Prostate gland (tissue), 2 donors: ENCODE measurements at regions not wholly inside any gene's neighbourhood (a gene's known extent, or its start where the extent isn't known, plus 50 kb on each side); places are given as distances from the start of the nearest gene placed in this dataset.

Source experiments
- DNase-seq: peaks from one replicate; pipeline ENCODE4 v3.0.0-alpha.2; 2019; ENCODE audit warnings: low spot score
- H3K27ac ChIP-seq, 2 donors: fragments of 200-600 bp; sonication (generic); 2 replicates each; pipeline ENCODE4 v1.5.1; 2017 to 2019
- H3K27me3 ChIP-seq: fragments of 200-600 bp; sonication (generic); replicated peaks from 2 replicates; pipeline ENCODE4 v1.5.1; 2019; ENCODE audit not compliant: insufficient read depth
- H3K36me3 ChIP-seq, 2 donors: fragments of 200-600 bp; sonication (generic); 1 replicate in 1 of 2; 2 replicates in 1 of 2; pipeline versions ENCODE4 v1.5.1 to v1.8.1; 2017 to 2019
- H3K4me1 ChIP-seq: fragments of 200-600 bp; sonication (generic); replicated peaks from 2 replicates; pipeline ENCODE4 v1.5.1; 2019
- H3K4me3 ChIP-seq, 2 donors: fragments of 200-600 bp; sonication (generic); 2 replicates each; pipeline ENCODE4 v1.5.1; 2017 to 2019
- H3K9me3 ChIP-seq: fragments of 200-600 bp; sonication (generic); 2 replicates; pipeline ENCODE4 v1.5.1; 2017
- CTCF ChIP-seq, 4 experiments: fragments of 200-600 bp in 2 of 4; fragments of 450-650 bp in 2 of 4; sonication (generic) in 2 of 4; IDR thresholded peaks; 1 replicate in 3 of 4; 2 replicates in 1 of 4; pipeline ENCODE4 v1.5.1; 2016 to 2019; ENCODE audit warnings: antibody characterized with exemption in 4 of 4, mild to moderate bottlenecking in 2 of 4, moderate library complexity in 2 of 4
- POLR2A ChIP-seq: fragments of 450-650 bp; IDR thresholded peaks from one replicate; pipeline ENCODE4 v1.6.1; 2016; ENCODE audit warnings: antibody characterized with exemption, mild to moderate bottlenecking
- POLR2AphosphoS5 ChIP-seq: sonication (generic); formaldehyde crosslinking; IDR thresholded peaks from one replicate; pipeline ENCODE4 v1.6.1; 2017; ENCODE audit warnings: antibody characterized with exemption
- WGBS: methylation state at CpG from one replicate; pipeline ENCODE4 v1.1.5; 2018; 5-methylcytosine and 5-hydroxymethylcytosine counted together
- intact Hi-C: fragments of 100-400 bp; cut with DNase I; formaldehyde crosslinking; loops from one replicate; pipeline ENCODE4 v1.14.2; 2022

DNA sequence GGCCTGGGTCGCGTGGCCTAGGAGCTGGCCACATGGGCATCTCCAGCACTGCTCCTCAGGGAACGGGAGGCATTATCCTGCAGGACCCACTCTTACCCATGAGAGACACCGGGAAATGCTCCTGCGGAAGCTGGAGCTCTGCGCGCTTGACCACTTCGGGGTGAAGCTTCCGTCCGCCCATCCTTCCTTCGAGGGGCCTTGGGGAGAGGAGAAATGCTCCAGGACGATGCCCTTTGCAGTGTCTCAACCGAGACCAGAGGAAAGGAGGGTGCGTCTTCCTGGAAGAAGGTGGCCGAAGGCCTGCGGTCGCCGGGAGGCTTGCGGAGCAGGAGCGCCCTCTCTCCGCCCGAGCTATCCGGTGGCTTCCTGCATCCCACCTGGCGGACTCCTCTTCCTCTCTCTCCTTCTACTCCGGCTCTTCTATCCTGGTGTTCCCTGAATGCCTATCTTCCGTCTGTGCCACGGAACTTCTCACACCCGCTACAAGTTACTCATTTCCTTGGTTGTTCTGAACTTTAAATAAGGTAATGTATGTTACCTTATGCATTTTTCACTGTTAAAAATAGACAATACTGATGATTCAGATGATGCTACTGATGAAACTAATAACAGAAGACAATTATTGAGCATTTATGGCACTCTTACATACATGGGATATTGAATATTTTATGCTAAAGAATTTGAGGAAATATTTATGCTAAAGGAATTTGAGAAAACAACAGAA lies 91.4 kb downstream of the PRKAB2 start:
- intact Hi-C loops = no loop called here
- Histone ChIP-seq H3K27ac (no peak overlapping the region), H3K4me3 (no peak overlapping the region), H3K27me3 (peaks cover 19% of the 10 kb centered on the region), H3K4me1 (no peaks in the 10 kb centered on the region), H3K36me3 (no peaks in the 10 kb centered on the region), H3K9me3 (no peaks in the 10 kb centered on the region)
- no peak for DNase-seq
- no peak for TF ChIP-seq CTCF (IDR thresholded peaks at IDR 0.05)
- TF ChIP-seq POLR2AphosphoS5 = no peak
- no peak for TF ChIP-seq POLR2A
- whole genome bisulfite sequencing = 24% methylated on average over 28 of the region's 28 CpGs

- no peak overlapping the region for H3K4me3 ChIP-seq
- TF ChIP-seq POLR2A (no peak), CTCF (IDR thresholded peaks at IDR 0.05) (no peak), POLR2AphosphoS5 (no peak)
- H3K27ac ChIP-seq = no peak overlapping the region
- H3K27me3 ChIP-seq = peaks cover 19% of the 10 kb centered on the region
- 4% methylated on average over 29 of the region's 35 CpGs for WGBS
- no peaks in the 10 kb centered on the region for H3K4me1 ChIP-seq
- intact Hi-C loops = no loop called here
- no peak for DNase-seq
- no peaks in the 10 kb centered on the region for H3K36me3 ChIP-seq
- no peaks in the 10 kb centered on the region for H3K9me3 ChIP-seq
Measured at GRCh38 chr1:147080006-147080661, 92.1 kb downstream of the PRKAB2 start.

DNA sequence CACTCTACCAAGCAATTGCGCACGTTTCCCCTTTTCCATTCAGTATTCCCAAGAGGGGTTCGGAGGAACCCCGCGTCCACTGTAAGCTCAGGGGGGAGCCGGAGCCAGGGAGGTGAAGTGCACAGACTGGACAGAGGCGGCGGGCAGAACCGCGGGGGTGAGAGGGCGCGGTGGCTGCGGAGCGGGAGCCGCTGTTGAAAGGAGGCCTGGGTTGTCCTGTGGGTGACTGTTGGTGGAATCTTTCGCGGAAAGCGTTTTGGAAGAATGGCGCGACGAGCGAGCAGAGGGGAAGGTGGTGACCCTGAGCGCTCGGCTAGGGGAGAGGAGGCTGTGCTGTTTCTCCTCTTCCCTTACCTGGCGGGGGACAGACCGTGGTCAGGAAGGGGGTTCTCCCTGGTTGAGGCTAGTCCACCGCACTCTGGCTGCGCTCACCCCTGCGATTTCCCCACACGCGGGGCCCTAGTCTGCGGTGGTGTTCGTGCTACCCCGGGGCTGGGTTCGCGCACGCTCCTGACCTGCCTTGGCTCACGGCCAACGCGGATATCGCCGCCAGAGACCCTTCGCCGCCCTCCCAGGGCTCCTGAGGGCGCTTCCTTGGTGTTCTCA lies 92.8 kb downstream of the PRKAB2 start:
- WGBS = 9% methylated on average over 44 of the region's 45 CpGs
- Histone ChIP-seq H3K27me3 (peaks cover 19% of the 10 kb centered on the region), H3K4me3 (no peak overlapping the region), H3K9me3 (no peaks in the 10 kb centered on the region), H3K27ac (no peak overlapping the region), H3K4me1 (no peaks in the 10 kb centered on the region), H3K36me3 (no peaks in the 10 kb centered on the region)
- intact Hi-C loops = no loop called here
- no peak for TF ChIP-seq POLR2A
- no peak for TF ChIP-seq POLR2AphosphoS5
- TF ChIP-seq CTCF (IDR thresholded peaks at IDR 0.05) = no peak
- DNase-seq = no peak

GRCh38 chr1:147078606-147079399 lies 93.5 kb downstream of the PRKAB2 start:
- H3K27me3 ChIP-seq = peaks cover 19% of the 10 kb centered on the region
- no peak for DNase-seq

More at GRCh38 chr1:147078606-147079399, 93.5 kb downstream of the PRKAB2 start:
- Histone ChIP-seq H3K4me1 (no peaks in the 10 kb centered on the region), H3K27ac (no peak overlapping the region), H3K4me3 (no peak overlapping the region), H3K36me3 (no peaks in the 10 kb centered on the region), H3K9me3 (no peaks in the 10 kb centered on the region)
- intact Hi-C loops = no loop called here
- no peak for TF ChIP-seq CTCF (IDR thresholded peaks at IDR 0.05)
- no peak for TF ChIP-seq POLR2A
- no peak for TF ChIP-seq POLR2AphosphoS5
- WGBS = 8% methylated on average over 52 of the region's 52 CpGs
